ENCODE measurements at regions not wholly inside any gene's neighbourhood (a gene's known extent, or its start where the extent isn't known, plus 50 kb on each side); places are given as distances from the start of the nearest gene placed in this dataset.
A peak's percentile ranks its signal among the peaks of the same experiment; 100 is the strongest.
"Not testable (repeated sequence)": the region's sequence is repeated elsewhere in the genome, so short reads cannot be mapped to it uniquely, and the experiment has no call there.

GRCh38 chrX:4627414-4627813 is 914.0 kb upstream of the PRKX start:
- no peaks in the 10 kb centered on the region for H3K27me3 ChIP-seq (ENCODE audit: control insufficient read depth, insufficient read depth, low read length, poor library complexity, severe bottlenecking)
- peaks cover 5% of the 10 kb centered on the region for H3K9me3 Mint-ChIP-seq
- no peaks in the 10 kb centered on the region for H3K9me3 ChIP-seq (ENCODE audit: control insufficient read depth, low read length)
- WGBS, 2 experiments (ENCODE audit: insufficient coverage in 1 of 2, insufficient read length in 1 of 2): 73% methylated on average over 1 of the region's 1 CpG; no CpG with 5 or more reads in 1 of the 2 experiments
- H3K36me3 Mint-ChIP-seq (ENCODE audit: low read depth): no peaks in the 10 kb centered on the region
- no peak overlapping the region for H3K9ac ChIP-seq (ENCODE audit: extremely low read depth, low read length, poor library complexity, severe bottlenecking)
- no peaks in the 10 kb centered on the region for H3K36me3 ChIP-seq (ENCODE audit: control insufficient read depth, insufficient read depth, low read length)
- no peaks in the 10 kb centered on the region for H3K4me1 ChIP-seq (ENCODE audit: control insufficient read depth, insufficient read depth, low read length)
- no peak for DNase-seq
- no peak overlapping the region for H3K4me3 Mint-ChIP-seq
- TF ChIP-seq CTCF (conservative IDR thresholded peaks at IDR 0.05): no peak
- no peaks in the 10 kb centered on the region for H3K27me3 Mint-ChIP-seq (ENCODE audit: insufficient read depth)
- H3K27ac ChIP-seq (ENCODE audit: low read depth, low read length): no peak overlapping the region
- no peak overlapping the region for H3K27ac Mint-ChIP-seq
- peaks cover 9% of the 10 kb centered on the region for H3K4me1 Mint-ChIP-seq
- H3K4me3 ChIP-seq (ENCODE audit: low read length): no peak overlapping the region

GRCh38 chrX:4622486-4623167 is 909.2 kb upstream of the PRKX start:
- Mint-ChIP-seq H3K36me3 (ENCODE audit: low read depth) (no peaks in the 10 kb centered on the region), H3K9me3 (peaks cover 8% of the 10 kb centered on the region), H3K27ac (peak overlapping the region; percentile 23), H3K4me3 (no peak overlapping the region), H3K4me1 (peaks cover 19% of the 10 kb centered on the region), H3K27me3 (ENCODE audit: insufficient read depth) (no peaks in the 10 kb centered on the region)
- no peaks in the 10 kb centered on the region for H3K4me1 ChIP-seq (ENCODE audit: control insufficient read depth, insufficient read depth, low read length)
- no peak overlapping the region for H3K9ac ChIP-seq (ENCODE audit: extremely low read depth, low read length, poor library complexity, severe bottlenecking)
- DNase-seq: no peak
- 59 to 83% methylated on average over 1 to 5 of the region's 5 CpGs for WGBS, 2 experiments (ENCODE audit: insufficient coverage in 1 of 2, insufficient read length in 1 of 2)
- no peak for TF ChIP-seq CTCF (conservative IDR thresholded peaks at IDR 0.05)
- no peaks in the 10 kb centered on the region for H3K27me3 ChIP-seq (ENCODE audit: control insufficient read depth, insufficient read depth, low read length, poor library complexity, severe bottlenecking)
- peaks cover 4% of the 10 kb centered on the region for H3K9me3 ChIP-seq (ENCODE audit: control insufficient read depth, low read length)
- H3K36me3 ChIP-seq (ENCODE audit: control insufficient read depth, insufficient read depth, low read length): no peaks in the 10 kb centered on the region
- no peak overlapping the region for H3K4me3 ChIP-seq (ENCODE audit: low read length)
- H3K27ac ChIP-seq (ENCODE audit: low read depth, low read length): peak overlapping the region; percentile 16

- H3K27me3 ChIP-seq (ENCODE audit: control insufficient read depth, insufficient read depth, low read length, poor library complexity, severe bottlenecking); H3K4me3 ChIP-seq (ENCODE audit: low read length); DNase-seq; H3K36me3 Mint-ChIP-seq (ENCODE audit: low read depth); H3K27ac Mint-ChIP-seq; H3K9me3 ChIP-seq (ENCODE audit: control insufficient read depth, low read length); H3K27ac ChIP-seq (ENCODE audit: low read depth, low read length); H3K9ac ChIP-seq (ENCODE audit: extremely low read depth, low read length, poor library complexity, severe bottlenecking); H3K4me1 ChIP-seq (ENCODE audit: control insufficient read depth, insufficient read depth, low read length); H3K4me3 Mint-ChIP-seq; H3K36me3 ChIP-seq (ENCODE audit: control insufficient read depth, insufficient read depth, low read length); H3K27me3 Mint-ChIP-seq (ENCODE audit: insufficient read depth): not testable (repeated sequence)
- Mint-ChIP-seq H3K9me3 (peaks cover 30% of the 10 kb centered on the region), H3K4me1 (peaks cover 12% of the 10 kb centered on the region)
- WGBS, 2 experiments (ENCODE audit: insufficient coverage in 1 of 2, insufficient read length in 1 of 2): 86 to 100% methylated on average over 1 of the region's 2 CpGs
These were observed 900.2 kb upstream of the PRKX start for GRCh38 chrX:4613651-4614050.

GRCh38 chrX:4588893-4589292 is 875.4 kb upstream of the PRKX start:
- no peak for DNase-seq
- Mint-ChIP-seq H3K36me3 (ENCODE audit: low read depth) (no peaks in the 10 kb centered on the region), H3K27me3 (ENCODE audit: insufficient read depth) (no peaks in the 10 kb centered on the region), H3K27ac (no peak overlapping the region), H3K4me1 (no peaks in the 10 kb centered on the region), H3K4me3 (no peak overlapping the region), H3K9me3 (no peaks in the 10 kb centered on the region)
- Histone ChIP-seq H3K4me3 (ENCODE audit: low read length) (no peak overlapping the region), H3K9me3 (ENCODE audit: control insufficient read depth, low read length) (no peaks in the 10 kb centered on the region), H3K27me3 (ENCODE audit: control insufficient read depth, insufficient read depth, low read length, poor library complexity, severe bottlenecking) (no peaks in the 10 kb centered on the region), H3K4me1 (ENCODE audit: control insufficient read depth, insufficient read depth, low read length) (no peaks in the 10 kb centered on the region), H3K27ac (ENCODE audit: low read depth, low read length) (no peak overlapping the region), H3K36me3 (ENCODE audit: control insufficient read depth, insufficient read depth, low read length) (no peaks in the 10 kb centered on the region), H3K9ac (ENCODE audit: extremely low read depth, low read length, poor library complexity, severe bottlenecking) (no peak overlapping the region)
- WGBS, 2 experiments (ENCODE audit: insufficient coverage in 1 of 2, insufficient read length in 1 of 2): 93 to 95% methylated on average over 3 to 6 of the region's 6 CpGs
- no peak for TF ChIP-seq CTCF (conservative IDR thresholded peaks at IDR 0.05)
